HG02610 (cell line): ENCODE measurements at regions not wholly inside any gene's neighbourhood (a gene's known extent, or its start where the extent isn't known, plus 50 kb on each side); places are given as distances from the start of the nearest gene placed in this dataset.
"Not testable (repeated sequence)": the region's sequence is repeated elsewhere in the genome, so short reads cannot be mapped to it uniquely, and the experiment has no call there.

Experiments used
- ATAC-seq: cut with Tn5 transposase; IDR thresholded peaks from one replicate; pipeline ENCODE4 v1.9.1; 2021; ENCODE audit warnings: mild to moderate bottlenecking, moderate library complexity; ENCODE audit not compliant: unreplicated experiment

GRCh38 chr1:224029286-224030025 is 84.5 kb upstream of the FBXO28 start:
- peak; percentile 93 for ATAC-seq

GRCh38 chr1:224028802-224029201 is 85.1 kb upstream of the FBXO28 start:
- ATAC-seq = not testable (repeated sequence)

- not testable (repeated sequence) for ATAC-seq
These were observed 90.8 kb upstream of the FBXO28 start for GRCh38 chr1:224023122-224023521.

GRCh38 chr1:224022249-224022970 is 91.5 kb upstream of the FBXO28 start:
- not testable (repeated sequence) for ATAC-seq

- not testable (repeated sequence) for ATAC-seq
These were observed 94.0 kb upstream of the FBXO28 start for GRCh38 chr1:224019866-224020265.

- ATAC-seq = not testable (repeated sequence)
These were observed 98.1 kb upstream of the FBXO28 start for GRCh38 chr1:224015782-224016181.

- no peak for ATAC-seq
These were observed 99.6 kb upstream of the FBXO28 start for GRCh38 chr1:224014330-224014649.

GRCh38 chr1:224013626-224014329 is 100.1 kb upstream of the FBXO28 start:
- ATAC-seq = not testable (repeated sequence)

- not testable (repeated sequence) for ATAC-seq
These were observed 101.0 kb upstream of the FBXO28 start for GRCh38 chr1:224012807-224013434.

GRCh38 chr1:224012162-224012561 is 101.7 kb upstream of the FBXO28 start:
- ATAC-seq = not testable (repeated sequence)

GRCh38 chr1:224011751-224012150 is 102.2 kb upstream of the FBXO28 start:
- ATAC-seq = not testable (repeated sequence)

GRCh38 chr1:224011153-224011552 is 102.8 kb upstream of the FBXO28 start:
- ATAC-seq = not testable (repeated sequence)

GRCh38 chr1:224005973-224006372 is 107.9 kb upstream of the FBXO28 start:
- not testable (repeated sequence) for ATAC-seq

- not testable (repeated sequence) for ATAC-seq
These were observed 109.2 kb upstream of the FBXO28 start for GRCh38 chr1:224004552-224005315.

- not testable (repeated sequence) for ATAC-seq
These were observed 110.0 kb upstream of the FBXO28 start for GRCh38 chr1:224003896-224004295.

- ATAC-seq = not testable (repeated sequence)
These were observed 112.2 kb upstream of the FBXO28 start for GRCh38 chr1:224001757-224002156.

GRCh38 chr1:223999761-224000160 is 114.2 kb upstream of the FBXO28 start:
- not testable (repeated sequence) for ATAC-seq

- ATAC-seq = not testable (repeated sequence)
These were observed 115.0 kb upstream of the FBXO28 start for GRCh38 chr1:223998676-223999455.

GRCh38 chr1:223996376-223996775 is 117.5 kb upstream of the FBXO28 start:
- ATAC-seq = not testable (repeated sequence)
